Thyroid gland (tissue), 4 donors: ENCODE measurements at regions not wholly inside any gene's neighbourhood (a gene's known extent, or its start where the extent isn't known, plus 50 kb on each side); places are given as distances from the start of the nearest gene placed in this dataset.

Source experiments
- POLR2A ChIP-seq, 2 donors: fragments of 450-650 bp; IDR thresholded peaks; one replicate each; pipeline ENCODE4 v1.6.1; 2017; ENCODE audit warnings: antibody characterized with exemption in 2 of 2, mild to moderate bottlenecking in 2 of 2, moderate library complexity in 1 of 2
- TF ChIP-seq, protein P1 (sequence below), 6 experiments: fragments of 200-600 bp in 3 of 6; fragments of 450-650 bp in 3 of 6; sonication (generic) in 3 of 6; IDR thresholded peaks; one replicate each; pipeline ENCODE4 v1.5.1; 2016 to 2019; ENCODE audit warnings: antibody characterized with exemption in 6 of 6, mild to moderate bottlenecking in 2 of 6, inconsistent platforms in 1 of 6, moderate library complexity in 1 of 6

DNA sequence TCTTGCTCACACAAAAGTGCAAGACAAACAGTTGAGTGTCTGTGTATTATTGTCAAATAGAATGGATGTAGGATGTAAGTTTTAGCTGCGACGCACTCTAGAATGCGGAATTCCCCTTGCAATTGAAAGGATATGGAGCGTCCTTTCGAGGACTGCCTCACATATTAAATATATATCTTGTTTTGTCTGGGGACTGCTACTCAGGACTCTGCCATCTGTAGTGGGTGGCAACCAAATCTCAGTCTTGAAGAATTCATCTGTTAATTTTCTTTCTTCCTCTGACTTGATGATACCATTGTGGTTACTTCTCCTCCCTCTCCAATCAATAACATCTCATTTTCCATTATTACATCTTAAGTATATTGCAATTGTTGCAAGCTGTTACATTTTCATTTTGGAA lies 121.6 kb downstream of the SOX4 start:
- TF ChIP-seq, protein P1, sequence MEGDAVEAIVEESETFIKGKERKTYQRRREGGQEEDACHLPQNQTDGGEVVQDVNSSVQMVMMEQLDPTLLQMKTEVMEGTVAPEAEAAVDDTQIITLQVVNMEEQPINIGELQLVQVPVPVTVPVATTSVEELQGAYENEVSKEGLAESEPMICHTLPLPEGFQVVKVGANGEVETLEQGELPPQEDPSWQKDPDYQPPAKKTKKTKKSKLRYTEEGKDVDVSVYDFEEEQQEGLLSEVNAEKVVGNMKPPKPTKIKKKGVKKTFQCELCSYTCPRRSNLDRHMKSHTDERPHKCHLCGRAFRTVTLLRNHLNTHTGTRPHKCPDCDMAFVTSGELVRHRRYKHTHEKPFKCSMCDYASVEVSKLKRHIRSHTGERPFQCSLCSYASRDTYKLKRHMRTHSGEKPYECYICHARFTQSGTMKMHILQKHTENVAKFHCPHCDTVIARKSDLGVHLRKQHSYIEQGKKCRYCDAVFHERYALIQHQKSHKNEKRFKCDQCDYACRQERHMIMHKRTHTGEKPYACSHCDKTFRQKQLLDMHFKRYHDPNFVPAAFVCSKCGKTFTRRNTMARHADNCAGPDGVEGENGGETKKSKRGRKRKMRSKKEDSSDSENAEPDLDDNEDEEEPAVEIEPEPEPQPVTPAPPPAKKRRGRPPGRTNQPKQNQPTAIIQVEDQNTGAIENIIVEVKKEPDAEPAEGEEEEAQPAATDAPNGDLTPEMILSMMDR (IDR thresholded peaks at IDR 0.05): no peak
- no peak for TF ChIP-seq POLR2A (IDR thresholded peaks at IDR 0.05)
